Neural cell (in vitro differentiated cells): ENCODE measurements at regions not wholly inside any gene's neighbourhood (a gene's known extent, or its start where the extent isn't known, plus 50 kb on each side); places are given as distances from the start of the nearest gene placed in this dataset.

Source experiments
- H2AFZ ChIP-seq: fragments of 200-600, 300-800 bp; sonication (generic), shearing (Covaris generic); 2 replicates; pipeline ENCODE4 v1.6.0; 2014; ENCODE audit warnings: low read depth, mild to moderate bottlenecking, antibody characterized with exemption, low read length, moderate library complexity
- H3F3A ChIP-seq: fragments of 200-600 bp; shearing (Covaris generic); 2 replicates; pipeline ENCODE4 v1.6.1; 2016; ENCODE audit warnings: mild to moderate bottlenecking, moderate library complexity, mixed read lengths, antibody characterized with exemption, low read length; ENCODE audit not compliant: insufficient read depth, poor library complexity, severe bottlenecking
- H3K27ac ChIP-seq: fragments of 200-600, 300-800 bp; sonication (generic), shearing (Covaris generic); 2 replicates; pipeline ENCODE4 v1.5.1; 2014; ENCODE audit warnings: mild to moderate bottlenecking, low read length, moderate library complexity
- H3K27me3 ChIP-seq: fragments of 300-800, 200-600 bp; sonication (generic), shearing (Covaris generic); 2 replicates; pipeline ENCODE4 v1.6.0; 2014; ENCODE audit warnings: mild to moderate bottlenecking, low read depth, low read length, moderate library complexity; ENCODE audit not compliant: insufficient read depth
- H3K36me3 ChIP-seq: fragments of 300-800, 200-600 bp; sonication (generic), shearing (Covaris generic); 2 replicates; pipeline ENCODE4 v1.5.1; 2014; ENCODE audit warnings: mild to moderate bottlenecking, antibody characterized with exemption, low read length, moderate library complexity; ENCODE audit not compliant: insufficient read depth
- H3K4me2 ChIP-seq: fragments of 300-800, 200-600 bp; sonication (generic), shearing (Covaris generic); 2 replicates; pipeline ENCODE4 v1.6.0; 2014; ENCODE audit warnings: mild to moderate bottlenecking, low read length
- H3K4me3 ChIP-seq: fragments of 300-800, 200-600 bp; sonication (generic), shearing (Covaris generic); 2 replicates; pipeline ENCODE4 v1.5.1; 2014; ENCODE audit warnings: mild to moderate bottlenecking, low read length, moderate library complexity
- H3K79me2 ChIP-seq: fragments of 200-600 bp; shearing (Covaris generic); replicated peaks from 2 replicates; pipeline ENCODE4 v1.6.0; 2014; ENCODE audit warnings: mild to moderate bottlenecking, low read length, moderate library complexity; ENCODE audit not compliant: insufficient read depth
- H3K9ac ChIP-seq: fragments of 300-800, 200-600 bp; sonication (generic), shearing (Covaris generic); 2 replicates; pipeline ENCODE4 v1.6.1; 2016; ENCODE audit warnings: mild to moderate bottlenecking, low read length, mixed read lengths
- H3K9me2 ChIP-seq: fragments of 200-600 bp; shearing (Covaris generic); 2 replicates; pipeline ENCODE4 v1.6.1; 2016; ENCODE audit warnings: mild to moderate bottlenecking, low read length, mixed read lengths; ENCODE audit not compliant: insufficient read depth
- H3K9me3 ChIP-seq: fragments of 200-600, 300-800 bp; sonication (generic), shearing (Covaris generic); 2 replicates; pipeline ENCODE4 v1.6.1; 2016; ENCODE audit warnings: mild to moderate bottlenecking, mixed run types, low read length, moderate library complexity, mixed read lengths
- H4K20me1 ChIP-seq: fragments of 200-600 bp; shearing (Covaris generic); 2 replicates; pipeline ENCODE4 v1.6.1; 2016; ENCODE audit warnings: mild to moderate bottlenecking, mixed run types; ENCODE audit not compliant: insufficient read depth
- EP300 ChIP-seq: fragments of 450-650 bp; conservative IDR thresholded peaks from 2 replicates; pipeline ENCODE4 v1.6.1; 2014; ENCODE audit warnings: antibody characterized with exemption, mild to moderate bottlenecking, moderate library complexity; ENCODE audit not compliant: poor library complexity, severe bottlenecking
- EZH2 ChIP-seq: fragments of 200-600, 300-800 bp; shearing (Covaris generic), sonication (generic); IDR thresholded peaks from 2 replicates; pipeline ENCODE4 v1.6.1; 2014; ENCODE audit warnings: antibody characterized with exemption, low read length, borderline replicate concordance, mild to moderate bottlenecking; ENCODE audit not compliant: insufficient read depth, poor library complexity, severe bottlenecking
- MXI1 ChIP-seq: fragments of 450-650 bp; conservative IDR thresholded peaks from 2 replicates; pipeline ENCODE4 v1.6.1; 2014; ENCODE audit warnings: antibody characterized with exemption, mild to moderate bottlenecking; ENCODE audit not compliant: poor library complexity, severe bottlenecking
- POLR2AphosphoS5 ChIP-seq: IDR thresholded peaks from 2 replicates; pipeline ENCODE4 v1.6.1; 2012
- RAD21 ChIP-seq: fragments of 450-650 bp; conservative IDR thresholded peaks from 2 replicates; pipeline ENCODE4 v1.6.1; 2014; ENCODE audit warnings: antibody characterized with exemption, mild to moderate bottlenecking, moderate library complexity
- SMC3 ChIP-seq: fragments of 450-650 bp; conservative IDR thresholded peaks from 2 replicates; pipeline ENCODE4 v1.6.1; 2014; ENCODE audit warnings: antibody characterized with exemption, mild to moderate bottlenecking, moderate library complexity; ENCODE audit not compliant: poor library complexity
- TAF1 ChIP-seq: IDR thresholded peaks from 2 replicates; pipeline ENCODE4 v1.6.1; 2012; ENCODE audit warnings: low read depth
- TF ChIP-seq, protein P1 (sequence below): IDR thresholded peaks from 2 replicates; pipeline ENCODE4 v1.6.1; 2012; ENCODE audit warnings: borderline replicate concordance
- TF ChIP-seq, protein P2 (sequence below): fragments of 450-650 bp; IDR thresholded peaks from 2 replicates; pipeline ENCODE4 v1.5.1; 2014; ENCODE audit warnings: antibody characterized with exemption, mild to moderate bottlenecking, moderate library complexity; ENCODE audit not compliant: poor library complexity, severe bottlenecking

DNA sequence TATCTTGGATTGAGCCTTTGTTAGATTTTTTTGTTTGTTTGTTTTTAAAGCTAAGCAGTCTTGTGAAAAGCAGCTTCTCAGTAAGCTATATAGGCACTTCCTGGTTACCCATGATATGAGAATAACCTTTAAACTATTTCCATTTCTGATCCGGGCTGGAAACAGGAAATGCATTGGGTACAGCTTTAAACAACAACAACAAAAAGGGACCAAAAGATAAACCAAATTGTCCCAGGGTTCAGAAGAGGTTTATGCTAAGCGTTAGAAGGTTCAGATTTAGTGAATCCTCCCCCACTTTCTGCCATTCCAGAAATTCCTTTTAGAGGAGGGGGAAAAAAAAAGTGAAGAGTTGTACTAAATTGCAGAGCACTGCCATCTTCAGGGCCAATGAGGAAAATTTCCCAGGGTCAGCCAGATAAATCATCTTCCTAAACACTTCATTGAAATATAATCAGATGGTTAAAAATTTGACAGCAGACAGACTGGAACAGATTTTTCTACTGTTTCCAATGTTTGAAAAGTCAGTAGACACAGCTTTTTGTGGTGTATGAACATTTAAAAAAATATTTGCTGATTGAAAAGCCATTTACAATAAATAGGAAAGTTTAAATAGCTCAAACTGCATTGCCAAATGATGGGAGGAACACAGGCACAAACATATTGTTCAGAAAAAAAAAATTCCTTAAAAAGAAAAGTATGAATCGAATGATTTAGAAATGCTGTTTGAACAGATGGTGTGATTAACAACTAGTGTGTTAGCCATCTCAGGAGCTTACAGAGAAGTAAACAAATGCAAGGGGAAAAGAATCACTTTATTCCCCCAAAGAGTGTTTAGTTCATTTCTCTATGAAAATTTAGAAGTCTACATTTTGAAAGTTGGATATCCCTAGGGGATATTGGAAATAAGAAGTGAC is 189.9 kb upstream of the TANK start:
- Histone ChIP-seq H3K27ac (no peak overlapping the region), H3K27me3 (no peaks in the 10 kb centered on the region), H3K36me3 (no peaks in the 10 kb centered on the region), H3K4me3 (no peak overlapping the region), H3K4me2 (no peak overlapping the region), H3K9me3 (no peaks in the 10 kb centered on the region), H3F3A (no peaks in the 10 kb centered on the region), H4K20me1 (no peaks in the 10 kb centered on the region), H3K9ac (no peak overlapping the region), H3K9me2 (no peaks in the 10 kb centered on the region), H3K79me2 (no peaks in the 10 kb centered on the region), H2AFZ (no peak overlapping the region)
- TF ChIP-seq, protein P1, sequence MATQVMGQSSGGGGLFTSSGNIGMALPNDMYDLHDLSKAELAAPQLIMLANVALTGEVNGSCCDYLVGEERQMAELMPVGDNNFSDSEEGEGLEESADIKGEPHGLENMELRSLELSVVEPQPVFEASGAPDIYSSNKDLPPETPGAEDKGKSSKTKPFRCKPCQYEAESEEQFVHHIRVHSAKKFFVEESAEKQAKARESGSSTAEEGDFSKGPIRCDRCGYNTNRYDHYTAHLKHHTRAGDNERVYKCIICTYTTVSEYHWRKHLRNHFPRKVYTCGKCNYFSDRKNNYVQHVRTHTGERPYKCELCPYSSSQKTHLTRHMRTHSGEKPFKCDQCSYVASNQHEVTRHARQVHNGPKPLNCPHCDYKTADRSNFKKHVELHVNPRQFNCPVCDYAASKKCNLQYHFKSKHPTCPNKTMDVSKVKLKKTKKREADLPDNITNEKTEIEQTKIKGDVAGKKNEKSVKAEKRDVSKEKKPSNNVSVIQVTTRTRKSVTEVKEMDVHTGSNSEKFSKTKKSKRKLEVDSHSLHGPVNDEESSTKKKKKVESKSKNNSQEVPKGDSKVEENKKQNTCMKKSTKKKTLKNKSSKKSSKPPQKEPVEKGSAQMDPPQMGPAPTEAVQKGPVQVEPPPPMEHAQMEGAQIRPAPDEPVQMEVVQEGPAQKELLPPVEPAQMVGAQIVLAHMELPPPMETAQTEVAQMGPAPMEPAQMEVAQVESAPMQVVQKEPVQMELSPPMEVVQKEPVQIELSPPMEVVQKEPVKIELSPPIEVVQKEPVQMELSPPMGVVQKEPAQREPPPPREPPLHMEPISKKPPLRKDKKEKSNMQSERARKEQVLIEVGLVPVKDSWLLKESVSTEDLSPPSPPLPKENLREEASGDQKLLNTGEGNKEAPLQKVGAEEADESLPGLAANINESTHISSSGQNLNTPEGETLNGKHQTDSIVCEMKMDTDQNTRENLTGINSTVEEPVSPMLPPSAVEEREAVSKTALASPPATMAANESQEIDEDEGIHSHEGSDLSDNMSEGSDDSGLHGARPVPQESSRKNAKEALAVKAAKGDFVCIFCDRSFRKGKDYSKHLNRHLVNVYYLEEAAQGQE: no peak
- TF ChIP-seq TAF1 (no peak), POLR2AphosphoS5 (no peak), MXI1 (no peak), SMC3 (peak; percentile 72), EZH2 (no peak), EP300 (no peak), RAD21 (peak; percentile 78)
- TF ChIP-seq, protein P2, sequence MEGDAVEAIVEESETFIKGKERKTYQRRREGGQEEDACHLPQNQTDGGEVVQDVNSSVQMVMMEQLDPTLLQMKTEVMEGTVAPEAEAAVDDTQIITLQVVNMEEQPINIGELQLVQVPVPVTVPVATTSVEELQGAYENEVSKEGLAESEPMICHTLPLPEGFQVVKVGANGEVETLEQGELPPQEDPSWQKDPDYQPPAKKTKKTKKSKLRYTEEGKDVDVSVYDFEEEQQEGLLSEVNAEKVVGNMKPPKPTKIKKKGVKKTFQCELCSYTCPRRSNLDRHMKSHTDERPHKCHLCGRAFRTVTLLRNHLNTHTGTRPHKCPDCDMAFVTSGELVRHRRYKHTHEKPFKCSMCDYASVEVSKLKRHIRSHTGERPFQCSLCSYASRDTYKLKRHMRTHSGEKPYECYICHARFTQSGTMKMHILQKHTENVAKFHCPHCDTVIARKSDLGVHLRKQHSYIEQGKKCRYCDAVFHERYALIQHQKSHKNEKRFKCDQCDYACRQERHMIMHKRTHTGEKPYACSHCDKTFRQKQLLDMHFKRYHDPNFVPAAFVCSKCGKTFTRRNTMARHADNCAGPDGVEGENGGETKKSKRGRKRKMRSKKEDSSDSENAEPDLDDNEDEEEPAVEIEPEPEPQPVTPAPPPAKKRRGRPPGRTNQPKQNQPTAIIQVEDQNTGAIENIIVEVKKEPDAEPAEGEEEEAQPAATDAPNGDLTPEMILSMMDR: peak; percentile 75

DNA sequence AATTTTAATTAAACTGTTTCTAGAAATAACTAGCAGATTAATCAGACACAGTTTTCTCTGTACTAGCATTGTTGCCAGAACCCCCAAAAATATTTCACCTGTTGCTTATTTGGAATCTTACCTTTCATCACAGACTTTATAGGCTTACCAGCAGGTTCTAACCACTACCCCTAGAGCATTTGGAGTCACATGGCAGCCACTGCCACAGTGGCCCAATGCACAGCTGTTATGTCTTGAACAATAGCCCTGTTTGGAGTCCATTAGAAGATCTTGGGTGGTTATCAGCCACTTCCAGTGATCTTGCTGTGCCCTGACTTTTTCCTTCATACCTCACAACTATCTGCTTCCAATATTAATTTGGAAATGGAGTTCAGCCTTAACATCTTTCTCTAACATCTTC is 186.2 kb upstream of the TANK start:
- Histone ChIP-seq H3K79me2 (no peaks in the 10 kb centered on the region), H3K27me3 (no peaks in the 10 kb centered on the region), H3K9me3 (no peaks in the 10 kb centered on the region), H3K9ac (no peak overlapping the region), H3F3A (no peaks in the 10 kb centered on the region), H3K9me2 (no peaks in the 10 kb centered on the region), H3K36me3 (no peaks in the 10 kb centered on the region), H3K4me3 (no peak overlapping the region), H3K27ac (no peak overlapping the region), H2AFZ (no peak overlapping the region), H3K4me2 (no peak overlapping the region), H4K20me1 (no peaks in the 10 kb centered on the region)
- TF ChIP-seq EP300: no peak
- TF ChIP-seq, protein P2: no peak
- no peak for TF ChIP-seq MXI1
- TF ChIP-seq, protein P1: no peak
- TF ChIP-seq SMC3: no peak
- no peak for TF ChIP-seq EZH2
- no peak for TF ChIP-seq TAF1
- no peak for TF ChIP-seq POLR2AphosphoS5
- TF ChIP-seq RAD21: no peak
